Subcutaneous abdominal adipose tissue (tissue), 5 donors: ENCODE measurements at regions not wholly inside any gene's neighbourhood (a gene's known extent, or its start where the extent isn't known, plus 50 kb on each side); places are given as distances from the start of the nearest gene placed in this dataset.

Source experiments
- H3K27ac ChIP-seq: one replicate; pipeline ENCODE4 v1.7.0; 2013; ENCODE audit warnings: low read depth, mild to moderate bottlenecking, inconsistent platforms, low read length, moderate library complexity
- H3K27me3 ChIP-seq, 5 donors: one replicate each; pipeline ENCODE4 v1.7.0; 2013; ENCODE audit warnings: low read length in 5 of 5, inconsistent platforms in 1 of 5; ENCODE audit not compliant: control insufficient read depth in 5 of 5, insufficient read depth in 4 of 5
- H3K36me3 ChIP-seq, 5 donors: one replicate each; pipeline ENCODE4 v1.7.0; 2013; ENCODE audit warnings: low read length in 5 of 5; ENCODE audit not compliant: control insufficient read depth in 5 of 5, insufficient read depth in 5 of 5
- H3K4me1 ChIP-seq, 5 donors: one replicate each; pipeline ENCODE4 v1.7.0; 2013; ENCODE audit warnings: low read length in 5 of 5, mild to moderate bottlenecking in 3 of 5, moderate library complexity in 1 of 5; ENCODE audit not compliant: control insufficient read depth in 5 of 5, insufficient read depth in 5 of 5
- H3K4me3 ChIP-seq, 5 donors: one replicate each; pipeline ENCODE4 v1.7.0; 2013; ENCODE audit warnings: low read length in 5 of 5, low read depth in 1 of 5
- H3K9ac ChIP-seq, 5 donors: one replicate each; pipeline ENCODE4 v1.7.0; 2013; ENCODE audit warnings: low read length in 5 of 5, mild to moderate bottlenecking in 4 of 5, moderate library complexity in 3 of 5
- H3K9me3 ChIP-seq, 5 donors: one replicate each; pipeline ENCODE4 v1.7.0; 2013; ENCODE audit warnings: low read length in 5 of 5; ENCODE audit not compliant: control insufficient read depth in 5 of 5
- donor health status: healthy.
- donor health status: healthy.
- donor health status: healthy.
- donor health status: healthy.
- donor health status: healthy.

DNA sequence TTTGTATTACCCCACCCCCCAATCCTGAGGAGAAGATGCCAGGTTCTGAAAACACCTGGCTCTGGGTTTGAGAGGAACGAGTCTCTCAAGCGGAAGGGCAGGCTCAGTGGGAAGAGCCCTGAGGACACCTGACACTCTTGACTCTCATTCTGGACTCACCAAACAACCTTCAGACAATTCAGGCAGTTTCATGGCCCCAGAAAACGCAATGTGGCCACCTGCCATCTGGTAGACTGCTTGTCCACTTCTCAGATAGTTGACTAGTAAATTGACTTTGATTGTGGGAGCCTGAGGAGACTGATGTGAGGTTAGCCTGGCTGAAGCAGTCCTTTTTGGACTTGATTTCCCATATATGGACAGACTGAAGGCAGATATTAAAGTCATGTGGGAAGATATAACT, 117.5 kb upstream of the FSTL4 start:
- H3K4me3 ChIP-seq = no peak overlapping the region
- H3K9me3 ChIP-seq = peaks cover 0 to 4% (median 0%) of the 10 kb centered on the region in 5 donors
- no peak overlapping the region for H3K9ac ChIP-seq
- H3K27ac ChIP-seq = no peak overlapping the region
- H3K27me3 ChIP-seq = peaks cover 0 to 5% (median 0%) of the 10 kb centered on the region in 5 donors
- H3K36me3 ChIP-seq = no peaks in the 10 kb centered on the region
- no peaks in the 10 kb centered on the region for H3K4me1 ChIP-seq

DNA sequence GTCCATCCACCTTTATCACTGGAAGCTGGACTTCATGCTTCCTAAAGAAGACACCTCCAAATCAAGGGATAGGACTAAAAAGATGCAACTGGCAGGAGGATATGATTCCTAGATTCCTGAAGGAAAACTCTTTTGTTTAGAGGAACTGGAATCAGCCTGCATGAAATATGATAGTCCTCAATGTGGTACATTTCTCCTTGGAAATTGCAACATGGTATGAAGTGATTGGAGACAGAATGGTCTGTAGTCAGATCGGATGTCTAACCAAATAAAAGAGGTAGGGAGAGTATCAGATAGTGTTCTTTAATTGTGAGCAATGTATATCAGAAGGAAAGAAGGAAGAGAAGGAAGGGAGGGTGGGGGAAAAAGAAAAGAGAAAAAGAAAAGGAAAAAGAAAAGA, 116.1 kb upstream of the FSTL4 start:
- H3K27me3 ChIP-seq = peaks cover 0 to 7% (median 0%) of the 10 kb centered on the region in 5 donors
- no peaks in the 10 kb centered on the region for H3K4me1 ChIP-seq
- no peaks in the 10 kb centered on the region for H3K36me3 ChIP-seq
- peaks cover 0 to 4% (median 0%) of the 10 kb centered on the region in 5 donors for H3K9me3 ChIP-seq
- no peak overlapping the region for H3K9ac ChIP-seq
- no peak overlapping the region for H3K27ac ChIP-seq
- no peak overlapping the region for H3K4me3 ChIP-seq

DNA sequence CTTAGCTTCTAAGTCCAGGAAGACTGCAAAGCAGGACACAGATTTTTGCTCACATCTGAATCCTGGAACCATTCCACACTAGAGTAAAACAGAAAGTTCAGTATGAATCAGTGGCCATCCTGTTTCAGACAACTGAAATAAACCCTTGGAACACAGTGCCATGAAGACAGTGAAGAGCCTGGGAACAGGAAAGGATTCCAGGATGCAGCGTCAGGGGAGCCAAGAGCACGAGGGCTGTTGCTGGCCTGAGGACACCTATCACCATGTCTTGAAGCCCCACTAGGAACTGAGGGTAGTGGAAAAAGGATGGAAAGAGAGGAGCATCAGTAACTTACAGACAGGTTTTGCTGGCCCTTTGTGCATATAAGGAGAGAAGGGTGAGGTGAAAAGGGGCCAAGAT, 115.3 kb upstream of the FSTL4 start:
- Histone ChIP-seq H3K4me1 (no peaks in the 10 kb centered on the region), H3K27me3 (peaks cover 0 to 7% (median 0%) of the 10 kb centered on the region in 5 donors), H3K9ac (no peak overlapping the region), H3K9me3 (peaks cover 0 to 4% (median 2%) of the 10 kb centered on the region in 5 donors), H3K27ac (no peak overlapping the region), H3K4me3 (no peak overlapping the region), H3K36me3 (no peaks in the 10 kb centered on the region)

DNA sequence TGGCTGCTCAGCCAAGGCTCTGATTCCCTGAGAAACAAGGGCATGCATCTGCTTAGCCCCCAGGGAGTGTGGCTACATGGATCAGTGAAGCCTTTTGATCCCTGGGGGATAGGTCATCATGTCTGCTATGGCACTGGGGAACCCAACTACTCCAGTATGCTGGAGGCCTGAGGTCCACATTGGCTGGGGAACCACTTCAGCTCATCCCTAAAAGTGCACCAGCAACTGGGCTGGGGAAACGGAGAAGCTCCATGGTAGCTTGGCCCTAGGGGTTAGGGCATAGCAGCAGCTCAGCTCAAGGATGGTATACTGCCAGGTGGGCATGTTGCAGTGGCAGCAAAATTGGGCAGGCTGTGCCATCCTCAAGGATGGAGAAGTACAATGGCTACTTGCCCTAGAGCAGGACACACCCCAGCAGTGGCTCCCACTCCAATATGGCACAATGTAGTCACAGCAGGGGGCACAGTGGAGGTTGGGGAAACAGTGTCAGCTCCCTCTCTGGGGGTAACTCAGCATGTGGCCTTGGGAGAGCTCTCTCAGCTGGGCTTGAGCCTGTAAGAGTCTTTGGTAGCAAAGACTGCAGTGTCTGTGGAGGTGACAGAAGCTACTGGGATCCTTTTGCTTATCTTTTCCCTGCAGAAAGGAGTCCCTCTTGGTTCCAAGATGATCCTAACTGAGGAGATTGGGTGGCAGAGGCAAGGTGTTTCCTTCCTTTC, 111.5 kb upstream of the FSTL4 start:
- no peak overlapping the region for H3K4me3 ChIP-seq

DNA sequence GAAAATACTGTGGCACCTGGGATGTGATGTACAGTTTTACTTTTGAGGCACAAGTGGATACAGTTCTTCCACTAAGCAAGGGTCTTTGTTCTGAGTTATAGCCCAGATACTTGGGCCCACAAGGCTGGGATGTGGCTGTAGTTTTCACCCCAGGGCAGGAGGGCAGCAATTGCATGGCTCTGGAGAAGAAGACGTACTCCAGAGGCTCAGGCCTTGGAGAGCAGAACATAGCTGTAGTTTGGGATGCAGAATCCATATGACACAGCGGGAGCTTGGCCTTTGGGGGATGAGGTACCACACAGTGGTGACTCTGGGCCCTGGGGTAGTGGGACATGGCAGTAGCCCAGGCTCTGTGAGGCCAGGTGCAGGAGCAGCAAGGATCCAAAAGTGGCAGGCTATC, 110.8 kb upstream of the FSTL4 start:
- Histone ChIP-seq H3K4me3 (no peak overlapping the region), H3K27ac (no peak overlapping the region), H3K9ac (no peak overlapping the region), H3K36me3 (no peaks in the 10 kb centered on the region), H3K27me3 (peaks cover 0 to 7% (median 0%) of the 10 kb centered on the region in 5 donors), H3K9me3 (peaks cover 2 to 15% (median 11%) of the 10 kb centered on the region in 5 donors), H3K4me1 (no peaks in the 10 kb centered on the region)

More for the DNA sequence above, 111.5 kb upstream of the FSTL4 start:
- Histone ChIP-seq H3K9me3 (peaks cover 2 to 15% (median 11%) of the 10 kb centered on the region in 5 donors), H3K9ac (no peak overlapping the region), H3K4me1 (no peaks in the 10 kb centered on the region), H3K27me3 (peaks cover 0 to 7% (median 0%) of the 10 kb centered on the region in 5 donors), H3K27ac (no peak overlapping the region), H3K36me3 (no peaks in the 10 kb centered on the region)

DNA sequence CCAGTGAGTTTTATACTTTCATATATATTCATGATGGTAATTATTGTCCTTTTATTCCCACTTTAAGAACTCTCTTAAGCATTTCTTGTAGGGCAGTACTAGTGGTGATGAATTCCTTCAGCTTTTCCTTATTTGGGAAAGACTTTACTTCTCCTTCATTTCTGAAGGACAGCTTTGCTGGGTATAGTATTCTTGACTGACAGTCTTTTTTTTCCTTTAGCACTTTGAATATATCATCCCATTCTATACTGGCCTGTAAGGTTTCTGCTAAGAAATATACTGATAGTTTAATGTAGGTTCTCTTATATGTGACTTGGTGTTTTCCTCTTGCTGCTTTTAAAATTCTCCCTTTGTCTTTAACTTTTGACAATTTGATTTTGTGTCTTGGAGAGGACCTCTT, 109.0 kb upstream of the FSTL4 start:
- no peak overlapping the region for H3K4me3 ChIP-seq
- no peaks in the 10 kb centered on the region for H3K36me3 ChIP-seq
- no peak overlapping the region for H3K27ac ChIP-seq
- H3K4me1 ChIP-seq = no peaks in the 10 kb centered on the region
- peaks cover 2 to 15% (median 11%) of the 10 kb centered on the region in 5 donors for H3K9me3 ChIP-seq
- no peak overlapping the region for H3K9ac ChIP-seq
- peaks cover 0 to 7% (median 0%) of the 10 kb centered on the region in 5 donors for H3K27me3 ChIP-seq

DNA sequence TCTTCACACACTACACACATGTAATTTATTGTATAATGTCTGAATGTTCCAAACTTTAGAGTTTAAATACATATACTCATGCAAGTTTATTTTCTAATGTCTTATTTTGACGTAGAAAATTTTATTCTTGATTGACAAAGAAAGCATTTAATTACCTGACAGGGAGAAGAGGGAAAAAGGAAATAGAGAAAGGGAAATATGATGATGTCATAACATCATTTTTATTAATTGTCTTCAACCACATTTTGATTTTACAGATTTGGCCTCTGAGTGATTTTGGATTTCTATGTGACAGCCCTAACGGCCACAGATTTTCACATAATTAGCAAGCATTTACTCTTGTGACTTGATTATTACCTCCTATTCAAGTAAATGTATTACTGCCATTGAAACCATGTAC, 106.1 kb upstream of the FSTL4 start:
- H3K27ac ChIP-seq = no peak overlapping the region
- no peak overlapping the region for H3K9ac ChIP-seq
- peaks cover 0 to 9% (median 2%) of the 10 kb centered on the region in 5 donors for H3K27me3 ChIP-seq
- H3K4me3 ChIP-seq = no peak overlapping the region
- H3K36me3 ChIP-seq = no peaks in the 10 kb centered on the region
- peaks cover 2 to 15% (median 11%) of the 10 kb centered on the region in 5 donors for H3K9me3 ChIP-seq
- no peaks in the 10 kb centered on the region for H3K4me1 ChIP-seq

DNA sequence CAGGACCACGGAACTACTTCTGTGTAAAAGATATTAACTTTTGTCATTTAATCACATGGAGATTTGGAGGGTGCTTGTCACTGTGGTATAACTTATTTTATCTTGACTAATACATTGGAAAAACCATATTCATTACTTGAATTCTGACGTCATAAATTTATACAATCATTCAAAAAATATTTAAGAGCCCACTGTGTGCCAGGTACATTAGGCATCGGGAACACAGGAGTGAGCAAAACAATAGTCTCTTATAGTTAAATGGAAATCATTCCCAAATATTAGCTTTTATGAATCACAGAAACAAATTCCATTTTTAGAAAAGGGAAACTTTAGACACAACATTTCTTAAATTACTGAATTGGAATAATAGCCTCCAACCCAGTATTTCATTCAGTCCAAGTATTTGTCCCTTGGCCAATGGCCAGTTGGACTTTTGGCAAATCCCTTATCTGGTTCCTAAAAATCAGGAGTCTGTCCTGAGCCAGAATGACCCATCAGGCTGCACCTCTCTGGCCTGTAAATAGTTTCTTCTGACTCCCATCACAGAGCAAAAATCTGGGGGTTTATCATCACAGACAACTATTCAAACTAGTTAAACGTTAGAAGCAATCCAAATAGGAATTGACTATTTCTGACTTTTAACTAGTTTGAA, 104.3 kb upstream of the FSTL4 start:
- H3K36me3 ChIP-seq = no peaks in the 10 kb centered on the region

DNA sequence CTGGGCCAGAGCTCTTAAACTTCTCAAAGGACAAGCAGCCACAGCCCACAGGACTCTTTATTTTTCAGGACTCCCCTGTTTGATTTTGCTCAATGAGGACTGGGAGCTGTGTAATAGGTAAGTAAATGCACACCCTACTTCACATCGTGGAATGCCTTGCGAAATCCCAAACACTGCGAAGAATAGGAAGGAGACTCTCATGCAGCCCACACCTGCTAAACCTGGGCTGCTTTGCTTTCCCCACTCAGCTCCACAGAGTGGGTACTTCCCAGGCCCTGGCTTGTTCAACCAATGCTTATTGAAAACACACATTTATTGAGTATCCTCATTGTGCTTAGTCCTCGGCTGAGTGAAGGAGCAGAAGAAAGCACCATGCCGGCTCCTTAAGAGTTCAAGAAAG, 103.3 kb upstream of the FSTL4 start:
- Histone ChIP-seq H3K27ac (no peak overlapping the region), H3K4me3 (no peak overlapping the region), H3K9ac (no peak overlapping the region), H3K4me1 (no peaks in the 10 kb centered on the region), H3K27me3 (peaks cover 2 to 15% (median 3%) of the 10 kb centered on the region in 5 donors), H3K36me3 (no peaks in the 10 kb centered on the region), H3K9me3 (peaks cover 0 to 2% (median 0%) of the 10 kb centered on the region in 5 donors)

More for the DNA sequence above, 104.3 kb upstream of the FSTL4 start:
- H3K27ac ChIP-seq = no peak overlapping the region
- H3K27me3 ChIP-seq = peaks cover 0 to 15% (median 3%) of the 10 kb centered on the region in 5 donors
- H3K9ac ChIP-seq = no peak overlapping the region
- H3K4me1 ChIP-seq = no peaks in the 10 kb centered on the region
- peaks cover 0 to 10% (median 5%) of the 10 kb centered on the region in 5 donors for H3K9me3 ChIP-seq
- H3K4me3 ChIP-seq = no peak overlapping the region

DNA sequence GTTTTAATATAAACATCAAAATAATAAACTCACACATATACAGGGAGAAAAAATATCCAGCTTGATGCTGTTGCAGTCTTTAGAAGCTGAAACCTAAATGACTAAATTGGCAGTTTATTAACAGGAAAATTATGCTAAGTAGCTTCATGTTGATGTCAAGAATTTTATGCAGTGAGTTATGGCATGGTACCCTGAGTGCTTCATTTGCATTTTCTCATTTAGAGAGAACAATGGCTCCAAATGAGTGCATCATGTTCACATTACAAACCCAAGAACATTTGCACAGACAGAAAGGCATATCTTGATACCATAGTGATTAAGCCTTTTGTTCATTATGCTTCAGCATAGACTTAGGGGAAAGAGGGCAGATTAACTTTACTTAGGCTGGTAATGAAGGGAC, 102.9 kb upstream of the FSTL4 start:
- Histone ChIP-seq H3K27ac (no peak overlapping the region), H3K4me1 (no peaks in the 10 kb centered on the region), H3K9me3 (no peaks in the 10 kb centered on the region), H3K27me3 (peaks cover 2 to 17% (median 3%) of the 10 kb centered on the region in 5 donors), H3K4me3 (no peak overlapping the region), H3K36me3 (no peaks in the 10 kb centered on the region), H3K9ac (no peak overlapping the region)
